H1 (cell line): ENCODE measurements at regions not wholly inside any gene's neighbourhood (a gene's known extent, or its start where the extent isn't known, plus 50 kb on each side); places are given as distances from the start of the nearest gene placed in this dataset.
"Not testable (repeated sequence)": the region's sequence is repeated elsewhere in the genome, so short reads cannot be mapped to it uniquely, and the experiment has no call there.

Experiments used
- CTCF ChIA-PET: fragments of 300-600 bp; sonication (Branson Sonifier 250); formaldehyde crosslinking; loops from one replicate; lab custom pipeline; 2021; ENCODE audit not compliant: partially characterized antibody; lab: Charles Lee
- POLR2A ChIA-PET: fragments of 300-600 bp; sonication (Branson Sonifier 250); formaldehyde crosslinking; loops from one replicate; lab custom pipeline; 2021; ENCODE audit warnings: inconsistent platforms; ENCODE audit not compliant: partially characterized antibody; lab: Charles Lee
- DNase-seq, 2 experiments: peaks; one replicate each; pipeline versions ENCODE4 v3.0.0 to v3.0.0-alpha.2; 2010 to 2022; ENCODE audit warnings: low spot score in 2 of 2, low read depth in 1 of 2, mixed read lengths in 1 of 2
- FAIRE-seq: peaks from 2 replicates; lab custom pipeline; 2011; peaks lifted over from hg19 to GRCh38; lab: Jason Lieb, UNC
- H2AFZ ChIP-seq: 2 replicates; pipeline ENCODE4 v1.8.1; 2012; ENCODE audit warnings: low read length, inconsistent platforms
- H2AK5ac ChIP-seq: 2 replicates; pipeline ENCODE4 v1.6.1; 2013; ENCODE audit warnings: low read depth, low read length
- H2BK120ac ChIP-seq: replicated peaks from 2 replicates; pipeline ENCODE3; 2013; ENCODE audit warnings: low read depth, low read length, inconsistent platforms
- H2BK12ac ChIP-seq: 2 replicates; pipeline ENCODE4 v1.6.1; 2013; ENCODE audit warnings: low read depth, low read length
- H2BK15ac ChIP-seq: 2 replicates; pipeline ENCODE4 v1.6.1; 2013; ENCODE audit warnings: low read length
- H2BK20ac ChIP-seq: 2 replicates; pipeline ENCODE4 v1.6.1; 2013; ENCODE audit warnings: low read length
- H2BK5ac ChIP-seq: 2 replicates; pipeline ENCODE4 v1.6.1; 2013; ENCODE audit warnings: low read depth, low read length
- H3K14ac ChIP-seq: 2 replicates; pipeline ENCODE4 v1.6.1; 2013; ENCODE audit warnings: inconsistent platforms; ENCODE audit not compliant: insufficient read length
- H3K18ac ChIP-seq: 2 replicates; pipeline ENCODE4 v1.6.1; 2013; ENCODE audit warnings: low read length; ENCODE audit errors: extremely low read depth
- H3K23ac ChIP-seq: 2 replicates; pipeline ENCODE4 v1.6.1; 2013; ENCODE audit warnings: inconsistent platforms; ENCODE audit not compliant: insufficient read length
- H3K23me2 ChIP-seq: 2 replicates; pipeline ENCODE4 v1.6.1; 2013; ENCODE audit warnings: low read depth, low read length
- H3K27ac ChIP-seq: 2 replicates; pipeline ENCODE4 v1.6.1; 2011; ENCODE audit warnings: low read depth, low read length, inconsistent platforms
- H3K27me3 ChIP-seq, 4 experiments: replicated peaks in 1 of 4; 1 replicate in 1 of 4; 2 replicates in 3 of 4; pipeline versions ENCODE4 v1.6.1 to v1.8.1; 2011 to 2013; ENCODE audit warnings: low read length in 3 of 4, mild to moderate bottlenecking in 3 of 4, inconsistent platforms in 2 of 4, mixed read lengths in 2 of 4, moderate library complexity in 1 of 4; ENCODE audit not compliant: control insufficient read depth in 3 of 4, insufficient read depth in 3 of 4; ENCODE audit errors: extremely low read depth in 1 of 4
- H3K36me3 ChIP-seq, 4 experiments: 2 replicates each; pipeline versions ENCODE4 v1.6.1 to v1.8.1; 2011 to 2013; ENCODE audit warnings: mild to moderate bottlenecking in 4 of 4, low read length in 3 of 4, moderate library complexity in 2 of 4, control low read depth in 1 of 4, inconsistent platforms in 1 of 4; ENCODE audit not compliant: insufficient read depth in 4 of 4, control insufficient read depth in 2 of 4
- H3K4ac ChIP-seq: replicated peaks from 2 replicates; pipeline ENCODE3; 2013; ENCODE audit warnings: low read length, low read depth, mixed read lengths, inconsistent platforms; ENCODE audit not compliant: insufficient read length
- H3K4me1 ChIP-seq, 4 experiments: replicated peaks in 1 of 4; 1 replicate in 1 of 4; 2 replicates in 3 of 4; pipeline versions ENCODE4 v1.6.1 to v1.8.1; 2011 to 2013; ENCODE audit warnings: low read length in 3 of 4, inconsistent platforms in 2 of 4, mixed read lengths in 1 of 4; ENCODE audit not compliant: insufficient read depth in 4 of 4, control insufficient read depth in 3 of 4
- H3K4me2 ChIP-seq, 2 experiments: 2 replicates each; pipeline versions ENCODE4 v1.6.1 to v1.8.1; 2011 to 2013; ENCODE audit warnings: low read depth in 2 of 2, low read length in 2 of 2, control low read depth in 1 of 2, inconsistent platforms in 1 of 2, mild to moderate bottlenecking in 1 of 2; ENCODE audit not compliant: insufficient read depth in 1 of 2
- H3K4me3 ChIP-seq, 4 experiments: fragments of 200-600, 300-600 bp in 1 of 4; sonication (generic), shearing (Covaris generic), sonication (Bioruptor Twin) in 1 of 4; 2 replicates each; pipeline versions ENCODE4 v1.5.1 to v1.8.1; 2011 to 2016; ENCODE audit warnings: low read length in 4 of 4, low read depth in 3 of 4, control low read depth in 2 of 4, inconsistent platforms in 2 of 4, mild to moderate bottlenecking in 2 of 4, mixed read lengths in 1 of 4, moderate library complexity in 1 of 4; ENCODE audit not compliant: insufficient read depth in 2 of 4; ENCODE audit errors: extremely low read depth in 1 of 4
- H3K56ac ChIP-seq: replicated peaks from 2 replicates; pipeline ENCODE3; 2013; ENCODE audit warnings: low read depth, mild to moderate bottlenecking, mixed read lengths, low read length, inconsistent platforms; ENCODE audit not compliant: insufficient read length
- H3K79me1 ChIP-seq: 2 replicates; pipeline ENCODE4 v1.6.1; 2013; ENCODE audit warnings: low read depth, low read length, control low read depth
- H3K79me2 ChIP-seq, 2 experiments: 2 replicates each; pipeline versions ENCODE4 v1.6.1 to v1.8.1; 2012 to 2013; ENCODE audit warnings: low read length in 2 of 2, mild to moderate bottlenecking in 2 of 2, inconsistent platforms in 1 of 2; ENCODE audit not compliant: insufficient read depth in 2 of 2, control insufficient read depth in 1 of 2
- H3K9ac ChIP-seq, 4 experiments: replicated peaks in 1 of 4; 1 replicate in 1 of 4; 2 replicates in 3 of 4; pipeline versions ENCODE4 v1.6.1 to v1.8.1; 2011 to 2013; ENCODE audit warnings: low read depth in 3 of 4, low read length in 3 of 4, control low read depth in 2 of 4, mild to moderate bottlenecking in 2 of 4, moderate library complexity in 2 of 4, inconsistent platforms in 1 of 4; ENCODE audit errors: extremely low read depth in 1 of 4
- H3K9me3 ChIP-seq, 2 experiments: 2 replicates each; pipeline versions ENCODE4 v1.6.1 to v1.8.1; 2012 to 2013; ENCODE audit warnings: mild to moderate bottlenecking in 2 of 2, moderate library complexity in 2 of 2, control low read depth in 1 of 2, inconsistent platforms in 1 of 2, low read depth in 1 of 2, low read length in 1 of 2, mixed read lengths in 1 of 2; ENCODE audit not compliant: insufficient read depth in 2 of 2
- H4K20me1 ChIP-seq, 2 experiments: replicated peaks in 1 of 2; 2 replicates each; pipeline versions ENCODE3 to v1.8.1; 2011 to 2013; ENCODE audit warnings: inconsistent platforms in 2 of 2, low read length in 2 of 2, mild to moderate bottlenecking in 1 of 2; ENCODE audit not compliant: insufficient read depth in 2 of 2, control insufficient read depth in 1 of 2
- H4K5ac ChIP-seq: 2 replicates; pipeline ENCODE4 v1.6.1; 2013; ENCODE audit warnings: low read length, low read depth, mixed read lengths, inconsistent platforms; ENCODE audit not compliant: insufficient read length
- H4K8ac ChIP-seq: 2 replicates; pipeline ENCODE4 v1.8.0; 2013; ENCODE audit warnings: mild to moderate bottlenecking, moderate library complexity, low read length, inconsistent platforms; ENCODE audit not compliant: insufficient read depth; ENCODE audit errors: extremely low read depth
- H4K91ac ChIP-seq: replicated peaks from 2 replicates; pipeline ENCODE3; 2013; ENCODE audit warnings: low read length, mixed read lengths, inconsistent platforms; ENCODE audit not compliant: insufficient read length
- WGBS, 2 experiments: shearing (Covaris generic) in 1 of 2; methylation state at CpG; one replicate each; pipeline versions ENCODE4 v1.1.6 to v1.1.7; 2013 to 2015; ENCODE audit warnings: low lambda C conversion rate in 2 of 2, mixed read lengths in 2 of 2, inconsistent platforms in 1 of 2, low coverage in 1 of 2, missing lambda C conversion rate in 1 of 2; ENCODE audit not compliant: insufficient replicate concordance in 2 of 2, insufficient coverage in 1 of 2, insufficient read length in 1 of 2; ENCODE audit errors: extremely low coverage in 1 of 2, missing lambda C conversion rate in 1 of 2; 5-methylcytosine and 5-hydroxymethylcytosine counted together

DNA sequence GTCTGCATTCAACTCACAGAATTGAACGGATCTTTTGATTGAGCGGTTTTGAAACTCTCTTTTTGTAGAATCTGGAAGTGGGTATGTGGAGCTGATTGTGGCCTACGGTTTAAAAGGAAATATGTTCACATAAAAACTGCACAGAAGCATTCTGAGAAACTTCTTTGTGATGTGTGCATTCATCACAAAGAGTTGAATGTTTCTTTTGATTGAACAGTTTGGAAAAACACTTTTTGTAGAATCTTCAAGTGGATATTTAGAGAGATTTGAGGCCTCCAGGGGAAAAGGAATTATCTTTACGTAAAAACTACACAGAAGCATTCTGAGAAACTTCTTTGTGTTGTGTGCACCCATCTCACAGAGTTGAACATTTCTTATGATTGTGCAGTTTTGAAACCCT, 3125.5 kb upstream of the OR11H1 start:
- H3K27ac ChIP-seq, H3K79me1 ChIP-seq, H3K9ac ChIP-seq, H3K18ac ChIP-seq, H3K27me3 ChIP-seq, H2AFZ ChIP-seq, H2BK120ac ChIP-seq, H3K4me2 ChIP-seq, H4K20me1 ChIP-seq, H4K91ac ChIP-seq, H3K23ac ChIP-seq, H3K9me3 ChIP-seq, H2BK5ac ChIP-seq, H3K56ac ChIP-seq, H2BK15ac ChIP-seq, H3K4me3 ChIP-seq, H3K36me3 ChIP-seq, H2BK20ac ChIP-seq, H3K4ac ChIP-seq, CTCF ChIA-PET, DNase-seq, H4K8ac ChIP-seq, H2BK12ac ChIP-seq, H3K4me1 ChIP-seq, H2AK5ac ChIP-seq, H4K5ac ChIP-seq, H3K79me2 ChIP-seq, FAIRE-seq, H3K23me2 ChIP-seq, POLR2A ChIA-PET, H3K14ac ChIP-seq: not testable (repeated sequence)
- 55% methylated on average over 4 of the region's 4 CpGs; no CpG with 5 or more reads in 1 of the 2 experiments for WGBS, 2 experiments

DNA sequence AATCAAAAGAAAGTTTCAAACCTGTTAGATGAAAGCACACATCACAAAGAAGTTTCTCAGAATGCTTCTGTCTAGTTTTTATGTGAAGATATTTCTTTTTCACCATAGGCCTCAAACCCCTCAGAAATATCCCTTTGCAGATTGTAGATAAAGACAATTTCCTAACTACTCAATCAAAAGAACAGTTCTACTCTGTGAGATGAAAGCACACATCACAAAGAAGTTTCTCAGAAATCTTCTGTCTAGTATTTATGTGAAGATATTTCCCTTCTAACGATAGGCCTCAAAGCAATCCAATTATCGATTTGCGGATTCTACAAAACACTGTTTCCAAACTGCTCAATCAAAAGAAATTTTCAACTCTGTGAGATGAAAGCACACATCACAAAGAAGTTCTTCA, 3092.1 kb upstream of the OR11H1 start:
- 98% methylated on average over 3 of the region's 3 CpGs; no CpG with 5 or more reads in 1 of the 2 experiments for WGBS, 2 experiments
- H2BK5ac ChIP-seq, H3K79me1 ChIP-seq, H3K23ac ChIP-seq, H3K79me2 ChIP-seq, CTCF ChIA-PET, POLR2A ChIA-PET, H3K27ac ChIP-seq, H2BK120ac ChIP-seq, H4K5ac ChIP-seq, H3K9me3 ChIP-seq, H3K14ac ChIP-seq, H3K18ac ChIP-seq, H3K56ac ChIP-seq, H3K4me2 ChIP-seq, H3K4me3 ChIP-seq, DNase-seq, H4K20me1 ChIP-seq, FAIRE-seq, H3K4me1 ChIP-seq, H4K91ac ChIP-seq, H3K36me3 ChIP-seq, H4K8ac ChIP-seq, H2AK5ac ChIP-seq, H2AFZ ChIP-seq, H3K4ac ChIP-seq, H3K23me2 ChIP-seq, H3K9ac ChIP-seq, H2BK20ac ChIP-seq, H3K27me3 ChIP-seq, H2BK12ac ChIP-seq, H2BK15ac ChIP-seq: not testable (repeated sequence)
